CD14-positive monocyte (primary cell): ENCODE measurements at regions not wholly inside any gene's neighbourhood (a gene's known extent, or its start where the extent isn't known, plus 50 kb on each side); places are given as distances from the start of the nearest gene placed in this dataset.

Experiments
- DNase-seq, 3 donors: peaks; one replicate each; pipeline ENCODE4 v3.0.0-alpha.2; 2011 to 2022
- H2AFZ ChIP-seq: 2 replicates; pipeline ENCODE4 v1.6.0; 2012; ENCODE audit warnings: mild to moderate bottlenecking, low read depth, low read length, inconsistent platforms; ENCODE audit not compliant: insufficient read depth, poor library complexity, severe bottlenecking
- H3K27ac ChIP-seq, 2 donors: 1 replicate in 1 of 2; 2 replicates in 1 of 2; pipeline ENCODE4 v1.5.1; 2012 to 2013; ENCODE audit warnings: low read length in 2 of 2, control low read depth in 1 of 2, inconsistent platforms in 1 of 2, low read depth in 1 of 2, mild to moderate bottlenecking in 1 of 2
- H3K27me3 ChIP-seq, 2 donors: one replicate each; pipeline versions ENCODE4 v1.6.0 to v1.6.1; 2011 to 2013; ENCODE audit warnings: low read length in 2 of 2; ENCODE audit not compliant: control insufficient read depth in 2 of 2, insufficient read depth in 2 of 2
- H3K36me3 ChIP-seq, 2 donors: replicated peaks in 1 of 2; 1 replicate in 1 of 2; 2 replicates in 1 of 2; pipeline versions ENCODE4 v1.5.1 to v1.6.1; 2012 to 2013; ENCODE audit warnings: low read length in 2 of 2, control low read depth in 1 of 2, inconsistent platforms in 1 of 2, mild to moderate bottlenecking in 1 of 2; ENCODE audit not compliant: insufficient read depth in 2 of 2, control insufficient read depth in 1 of 2
- H3K4me1 ChIP-seq, 2 donors: 1 replicate in 1 of 2; 2 replicates in 1 of 2; pipeline versions ENCODE4 v1.5.1 to v1.6.1; 2012 to 2013; ENCODE audit warnings: low read length in 2 of 2, control low read depth in 1 of 2, inconsistent platforms in 1 of 2, mild to moderate bottlenecking in 1 of 2, moderate library complexity in 1 of 2; ENCODE audit not compliant: insufficient read depth in 2 of 2, control insufficient read depth in 1 of 2
- H3K4me2 ChIP-seq: replicated peaks from 2 replicates; pipeline ENCODE3; 2012; ENCODE audit warnings: low read length, moderate library complexity, mild to moderate bottlenecking; ENCODE audit not compliant: poor library complexity, severe bottlenecking; ENCODE audit errors: extremely low read depth
- H3K4me3 ChIP-seq, 3 experiments: fragments of 200-600 bp in 1 of 3; sonication (generic) in 1 of 3; replicated peaks in 1 of 3; 1 replicate in 2 of 3; 2 replicates in 1 of 3; pipeline ENCODE4 v1.5.1; 2011 to 2013; ENCODE audit warnings: low read length in 3 of 3, mild to moderate bottlenecking in 3 of 3, control low read depth in 2 of 3, low read depth in 2 of 3, inconsistent platforms in 1 of 3, moderate library complexity in 1 of 3
- H3K79me2 ChIP-seq: 2 replicates; pipeline ENCODE4 v1.6.0; 2012; ENCODE audit warnings: mild to moderate bottlenecking, control low read depth, inconsistent platforms, low read length, moderate library complexity; ENCODE audit not compliant: insufficient read depth
- H3K9ac ChIP-seq: 2 replicates; pipeline ENCODE4 v1.6.0; 2017; ENCODE audit warnings: low read length, mild to moderate bottlenecking; ENCODE audit not compliant: insufficient read depth, poor library complexity, severe bottlenecking
- H3K9me3 ChIP-seq, 2 donors: replicated peaks in 1 of 2; 1 replicate in 1 of 2; 2 replicates in 1 of 2; pipeline versions ENCODE4 v1.5.1 to v1.6.1; 2012 to 2013; ENCODE audit warnings: low read length in 2 of 2, control low read depth in 1 of 2; ENCODE audit not compliant: control insufficient read depth in 1 of 2, insufficient read depth in 1 of 2
- H4K20me1 ChIP-seq: 2 replicates; pipeline ENCODE4 v1.6.0; 2012; ENCODE audit warnings: mild to moderate bottlenecking, low read length, control low read depth, moderate library complexity; ENCODE audit not compliant: insufficient read depth
- H3K27ac Mint-ChIP-seq, 7 donors: one replicate each; pipeline ENCODE4 v1.8.0; 2020; ENCODE audit warnings: mild to moderate bottlenecking in 7 of 7, mixed read lengths in 7 of 7, moderate library complexity in 6 of 7, inconsistent platforms in 2 of 7
- H3K27me3 Mint-ChIP-seq, 3 donors: one replicate each; pipeline ENCODE4 v1.8.0; 2021 to 2022; ENCODE audit warnings: low read depth in 3 of 3, mild to moderate bottlenecking in 3 of 3, mixed read lengths in 3 of 3, moderate library complexity in 3 of 3, inconsistent platforms in 1 of 3
- H3K36me3 Mint-ChIP-seq, 2 donors: one replicate each; pipeline ENCODE4 v1.8.0; 2020; ENCODE audit warnings: mixed read lengths in 2 of 2, inconsistent platforms in 1 of 2, mild to moderate bottlenecking in 1 of 2
- H3K4me1 Mint-ChIP-seq: one replicate; pipeline ENCODE4 v1.8.0; 2020; ENCODE audit warnings: mild to moderate bottlenecking, mixed read lengths
- H3K4me3 Mint-ChIP-seq, 2 donors: one replicate each; pipeline ENCODE4 v1.8.0; 2020; ENCODE audit warnings: mild to moderate bottlenecking in 2 of 2, mixed read lengths in 2 of 2, moderate library complexity in 1 of 2
- H3K9me3 Mint-ChIP-seq, 7 donors: one replicate each; pipeline ENCODE4 v1.8.0; 2020 to 2022; ENCODE audit warnings: mixed read lengths in 7 of 7, mild to moderate bottlenecking in 6 of 7, moderate library complexity in 6 of 7, inconsistent platforms in 2 of 7
- CTCF ChIP-seq: fragments of 200-600 bp; IDR thresholded peaks from one replicate; pipeline ENCODE4 v1.8.0; 2022; ENCODE audit warnings: antibody characterized with exemption, mild to moderate bottlenecking
- WGBS: methylation state at CpG from one replicate; pipeline ENCODE4 v1.1.5; 2013; ENCODE audit warnings: missing lambda C conversion rate; ENCODE audit not compliant: insufficient coverage; 5-methylcytosine and 5-hydroxymethylcytosine counted together
- intact Hi-C, 2 donors: fragments of 100-400 bp; cut with micrococcal nuclease; formaldehyde crosslinking; loops; one replicate each; pipeline versions ENCODE4 v1.15.0 to v1.15.1; 2023

- no peak overlapping the region for H3K4me3 ChIP-seq
- Mint-ChIP-seq H3K27ac (no peak overlapping the region), H3K9me3 (peaks cover 0 to 2% (median 0%) of the 10 kb centered on the region in 7 donors), H3K36me3 (no peaks in the 10 kb centered on the region), H3K27me3 (peaks cover 1 to 4% (median 1%) of the 10 kb centered on the region in 3 donors), H3K4me1 (no peaks in the 10 kb centered on the region), H3K4me3 (no peak overlapping the region)
- intact Hi-C loops: no loop called here
- H3K36me3 ChIP-seq: no peaks in the 10 kb centered on the region
- H4K20me1 ChIP-seq: no peaks in the 10 kb centered on the region
- H3K9me3 ChIP-seq: no peaks in the 10 kb centered on the region
- H3K4me1 ChIP-seq: no peaks in the 10 kb centered on the region
- 94% methylated on average over 17 of the region's 18 CpGs for WGBS
- no peak overlapping the region for H3K27ac ChIP-seq
- no peak overlapping the region for H2AFZ ChIP-seq
- no peaks in the 10 kb centered on the region for H3K27me3 ChIP-seq
- DNase-seq: no peak
- H3K9ac ChIP-seq: no peak overlapping the region
- no peak overlapping the region for H3K4me2 ChIP-seq
- H3K79me2 ChIP-seq: no peaks in the 10 kb centered on the region
- no peak for TF ChIP-seq CTCF
These were observed 91.9 kb upstream of the SLC25A33 start for GRCh38 chr1:9447215-9447960.

GRCh38 chr1:9448132-9449109, 90.8 kb upstream of the SLC25A33 start:
- no peak overlapping the region for H3K9ac ChIP-seq
- DNase-seq: no peak
- no peak overlapping the region for H3K4me3 ChIP-seq
- Mint-ChIP-seq H3K9me3 (peaks cover 0 to 2% (median 0%) of the 10 kb centered on the region in 7 donors), H3K27ac (no peak overlapping the region), H3K36me3 (no peaks in the 10 kb centered on the region), H3K27me3 (peaks cover 1 to 2% (median 1%) of the 10 kb centered on the region in 3 donors), H3K4me3 (no peak overlapping the region), H3K4me1 (no peaks in the 10 kb centered on the region)
- no peaks in the 10 kb centered on the region for H3K27me3 ChIP-seq
- H3K79me2 ChIP-seq: no peaks in the 10 kb centered on the region
- no peak overlapping the region for H3K27ac ChIP-seq
- H3K4me1 ChIP-seq: no peaks in the 10 kb centered on the region
- H3K4me2 ChIP-seq: no peak overlapping the region
- no peaks in the 10 kb centered on the region for H3K9me3 ChIP-seq
- H4K20me1 ChIP-seq: no peaks in the 10 kb centered on the region
- no peak overlapping the region for H2AFZ ChIP-seq
- no peak for TF ChIP-seq CTCF
- intact Hi-C loops: no loop called here
- 50% methylated on average over 2 of the region's 15 CpGs for WGBS
- no peaks in the 10 kb centered on the region for H3K36me3 ChIP-seq
